PFSK-1 (cell line): ENCODE measurements at regions not wholly inside any gene's neighbourhood (a gene's known extent, or its start where the extent isn't known, plus 50 kb on each side); places are given as distances from the start of the nearest gene placed in this dataset.

Experiments
- FOXP2 ChIP-seq: optimal IDR thresholded peaks from 2 replicates; pipeline ENCODE3; 2011; ENCODE audit warnings: borderline replicate concordance, control low read depth, inconsistent platforms; ENCODE audit not compliant: insufficient read depth; ENCODE audit errors: extremely low read length, extremely low read depth
- POLR2AphosphoS5 ChIP-seq: IDR thresholded peaks from 2 replicates; pipeline ENCODE4 v1.6.1; 2012; ENCODE audit warnings: low read depth, mild to moderate bottlenecking, control low read depth, low read length, moderate library complexity
- REST ChIP-seq, 2 experiments: IDR thresholded peaks; 2 replicates each; pipeline versions ENCODE4 v1.6.1 to v1.8.0; 2011 to 2012; ENCODE audit warnings: low read depth in 2 of 2, low read length in 2 of 2, control low read depth in 1 of 2, inconsistent platforms in 1 of 2, mild to moderate bottlenecking in 1 of 2, moderate library complexity in 1 of 2; ENCODE audit not compliant: insufficient read depth in 1 of 2
- SIN3A ChIP-seq: IDR thresholded peaks from 2 replicates; pipeline ENCODE4 v1.6.1; 2012; ENCODE audit warnings: mild to moderate bottlenecking, low read length, moderate library complexity, borderline replicate concordance; ENCODE audit not compliant: insufficient read depth
- TAF1 ChIP-seq: IDR thresholded peaks from 2 replicates; pipeline ENCODE4 v1.6.1; 2012; ENCODE audit warnings: low read length, control low read depth, borderline replicate concordance; ENCODE audit not compliant: insufficient read depth

- TF ChIP-seq POLR2AphosphoS5 (no peak), SIN3A (no peak), TAF1 (no peak)
Observed at GRCh38 chr5:72694856-72695255, 121.6 kb upstream of the TNPO1 start.

- TF ChIP-seq SIN3A (no peak), FOXP2 (no peak), TAF1 (no peak), POLR2AphosphoS5 (no peak), REST (IDR thresholded peaks at IDR 0.05; ENCODE audit: insufficient read depth in 1 of 2, low read depth in 2 of 2, low read length in 2 of 2) (no peak)
Observed at GRCh38 chr5:72693546-72694205, 122.8 kb upstream of the TNPO1 start.

GRCh38 chr5:72692651-72693442, 123.6 kb upstream of the TNPO1 start:
- TF ChIP-seq FOXP2, result no peak
- TF ChIP-seq SIN3A, result no peak

GRCh38 chr5:72692231-72692637, 124.2 kb upstream of the TNPO1 start:
- TF ChIP-seq REST (IDR thresholded peaks at IDR 0.05; ENCODE audit: insufficient read depth in 1 of 2, low read depth in 2 of 2, low read length in 2 of 2) (no peak), TAF1 (no peak), SIN3A (no peak), FOXP2 (no peak), POLR2AphosphoS5 (no peak)

DNA sequence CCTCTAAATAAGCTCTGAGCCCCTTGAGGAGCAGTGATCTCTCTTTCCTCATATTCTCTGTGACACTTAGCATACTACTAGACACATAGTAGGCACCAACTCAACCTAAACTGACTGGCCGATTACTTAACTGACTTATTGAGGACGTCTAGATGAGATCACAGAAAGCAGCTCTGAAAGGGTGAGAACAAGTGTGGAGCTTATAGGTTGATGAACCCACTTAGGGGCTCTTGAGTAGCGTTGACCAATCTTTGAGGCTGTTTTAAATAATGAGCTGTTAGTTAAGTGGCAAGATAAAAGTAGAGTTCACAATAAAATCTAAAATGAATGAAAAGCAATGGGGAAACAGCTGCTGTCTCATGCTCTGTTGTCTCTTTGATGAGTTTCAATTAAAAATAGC, 124.7 kb upstream of the TNPO1 start:
- TF ChIP-seq REST (IDR thresholded peaks at IDR 0.05; ENCODE audit: insufficient read depth in 1 of 2, low read depth in 2 of 2, low read length in 2 of 2) (no peak), SIN3A (no peak), FOXP2 (no peak), POLR2AphosphoS5 (no peak), TAF1 (no peak)

GRCh38 chr5:72688916-72689315, 127.5 kb upstream of the TNPO1 start:
- TF ChIP-seq SIN3A (no peak), POLR2AphosphoS5 (no peak), FOXP2 (no peak), TAF1 (no peak), REST (IDR thresholded peaks at IDR 0.05; ENCODE audit: insufficient read depth in 1 of 2, low read depth in 2 of 2, low read length in 2 of 2) (no peak)
